ENCODE measurements at regions not wholly inside any gene's neighbourhood (a gene's known extent, or its start where the extent isn't known, plus 50 kb on each side); places are given as distances from the start of the nearest gene placed in this dataset.

GRCh38 chr12:97642911-97643310, 180.3 kb downstream of the RMST start:
- TF ChIP-seq POLR2AphosphoS5 (IDR thresholded peaks at IDR 0.05; ENCODE audit: borderline replicate concordance, low read depth, low read length): no peak
- no peak for TF ChIP-seq FOXP2 (optimal IDR thresholded peaks at IDR 0.05; ENCODE audit: control extremely low read depth, extremely low read length, insufficient read depth)

All from SK-N-MC (cell line).